NCI-H1048 (cell line): ENCODE measurements at regions not wholly inside any gene's neighbourhood (a gene's known extent, or its start where the extent isn't known, plus 50 kb on each side); places are given as distances from the start of the nearest gene placed in this dataset.
"Not testable (repeated sequence)": the region's sequence is repeated elsewhere in the genome, so short reads cannot be mapped to it uniquely, and the experiment has no call there.

ENCODE experiments used
- DNase-seq: peaks from one replicate; lab custom pipeline; 2025; lab: John Stamatoyannopoulos, UW

- DNase-seq, result no peak
These were observed 91.3 kb upstream of the DCLK2 start for GRCh38 chr4:149986917-149987316.

- DNase-seq, result no peak
These were observed 90.7 kb upstream of the DCLK2 start for GRCh38 chr4:149987330-149988086.

GRCh38 chr4:149988087-149988410 lies 90.2 kb upstream of the DCLK2 start:
- no peak for DNase-seq

- no peak for DNase-seq
These were observed 85.2 kb upstream of the DCLK2 start for GRCh38 chr4:149993030-149993429.

GRCh38 chr4:149995134-149995756 lies 83.0 kb upstream of the DCLK2 start:
- no peak for DNase-seq

- DNase-seq, result no peak
These were observed 80.3 kb upstream of the DCLK2 start for GRCh38 chr4:149997881-149998421.

GRCh38 chr4:149999485-150000074 lies 78.7 kb upstream of the DCLK2 start:
- DNase-seq, result peak; percentile 29

GRCh38 chr4:150001815-150002214 lies 76.4 kb upstream of the DCLK2 start:
- DNase-seq, result no peak

GRCh38 chr4:150002561-150002960 lies 75.7 kb upstream of the DCLK2 start:
- no peak for DNase-seq

- DNase-seq, result no peak
These were observed 73.8 kb upstream of the DCLK2 start for GRCh38 chr4:150004481-150004880.

GRCh38 chr4:150005537-150005936 lies 72.7 kb upstream of the DCLK2 start:
- no peak for DNase-seq

GRCh38 chr4:150006197-150006596 lies 72.0 kb upstream of the DCLK2 start:
- DNase-seq, result no peak

GRCh38 chr4:150007512-150007911 lies 70.7 kb upstream of the DCLK2 start:
- no peak for DNase-seq

GRCh38 chr4:150008546-150008945 lies 69.7 kb upstream of the DCLK2 start:
- no peak for DNase-seq

- no peak for DNase-seq
These were observed 68.7 kb upstream of the DCLK2 start for GRCh38 chr4:150009533-150009932.

GRCh38 chr4:150010525-150011126 lies 67.6 kb upstream of the DCLK2 start:
- DNase-seq, result no peak

GRCh38 chr4:150012851-150013360 lies 65.3 kb upstream of the DCLK2 start:
- no peak for DNase-seq

GRCh38 chr4:150015910-150016309 lies 62.3 kb upstream of the DCLK2 start:
- DNase-seq, result not testable (repeated sequence)

GRCh38 chr4:150016621-150017020 lies 61.6 kb upstream of the DCLK2 start:
- DNase-seq, result not testable (repeated sequence)

- no peak for DNase-seq
These were observed 60.0 kb upstream of the DCLK2 start for GRCh38 chr4:150018257-150018656.

GRCh38 chr4:150021483-150021882 lies 56.8 kb upstream of the DCLK2 start:
- no peak for DNase-seq

GRCh38 chr4:150023489-150023888 lies 54.8 kb upstream of the DCLK2 start:
- DNase-seq, result no peak

GRCh38 chr4:150026987-150027386 lies 51.3 kb upstream of the DCLK2 start:
- DNase-seq, result not testable (repeated sequence)
